ENCODE measurements at regions not wholly inside any gene's neighbourhood (a gene's known extent, or its start where the extent isn't known, plus 50 kb on each side); places are given as distances from the start of the nearest gene placed in this dataset.

DNA sequence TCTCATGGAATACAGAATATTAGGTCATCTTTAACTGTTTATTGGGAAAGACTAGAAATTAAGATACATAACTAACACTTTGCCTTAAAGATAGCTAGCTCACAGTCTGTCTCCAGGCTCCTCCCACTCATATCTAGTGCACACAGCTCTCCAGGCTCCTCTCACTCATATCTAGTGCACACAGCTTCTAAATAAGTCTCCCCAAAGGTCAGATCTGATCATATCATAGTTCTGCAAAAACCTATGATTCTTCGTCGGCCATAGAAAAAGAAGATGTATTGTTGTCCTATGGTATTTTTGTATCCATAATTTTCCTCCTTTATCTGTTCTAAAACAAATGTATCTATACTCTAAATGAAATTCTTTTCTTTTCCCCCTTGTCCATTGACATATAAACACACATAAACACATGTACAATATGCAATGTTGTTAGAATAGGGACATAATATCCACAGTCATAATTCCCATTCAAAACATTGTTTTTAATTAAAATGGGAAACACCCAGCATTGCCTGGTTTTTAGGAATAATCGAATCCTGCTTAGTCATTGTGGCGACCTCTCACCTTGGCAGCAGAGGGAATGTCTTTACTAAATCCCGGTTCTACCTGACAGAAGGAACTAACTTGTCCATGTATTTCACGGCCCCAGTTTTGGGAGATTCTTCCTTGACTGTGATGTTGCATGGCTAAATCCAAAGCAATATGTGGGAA, 1282.0 kb downstream of the PCDH7 start:
- Histone ChIP-seq H3K27ac (no peak overlapping the region), H3K4me2 (ENCODE audit: low read length) (no peak overlapping the region), H3K27me3 (ENCODE audit: control insufficient read depth, insufficient read depth, low read length) (no peaks in the 10 kb centered on the region), H2AFZ (no peak overlapping the region), H3K9me3 (ENCODE audit: control insufficient read depth, low read length) (no peaks in the 10 kb centered on the region), H3K36me3 (ENCODE audit: control insufficient read depth, insufficient read depth, low read length) (no peaks in the 10 kb centered on the region), H3K4me3 (ENCODE audit: low read depth, low read length) (no peak overlapping the region), H3K9ac (no peak overlapping the region), H3K4me1 (no peaks in the 10 kb centered on the region), H3K79me2 (no peaks in the 10 kb centered on the region)
- TF ChIP-seq, protein P1, sequence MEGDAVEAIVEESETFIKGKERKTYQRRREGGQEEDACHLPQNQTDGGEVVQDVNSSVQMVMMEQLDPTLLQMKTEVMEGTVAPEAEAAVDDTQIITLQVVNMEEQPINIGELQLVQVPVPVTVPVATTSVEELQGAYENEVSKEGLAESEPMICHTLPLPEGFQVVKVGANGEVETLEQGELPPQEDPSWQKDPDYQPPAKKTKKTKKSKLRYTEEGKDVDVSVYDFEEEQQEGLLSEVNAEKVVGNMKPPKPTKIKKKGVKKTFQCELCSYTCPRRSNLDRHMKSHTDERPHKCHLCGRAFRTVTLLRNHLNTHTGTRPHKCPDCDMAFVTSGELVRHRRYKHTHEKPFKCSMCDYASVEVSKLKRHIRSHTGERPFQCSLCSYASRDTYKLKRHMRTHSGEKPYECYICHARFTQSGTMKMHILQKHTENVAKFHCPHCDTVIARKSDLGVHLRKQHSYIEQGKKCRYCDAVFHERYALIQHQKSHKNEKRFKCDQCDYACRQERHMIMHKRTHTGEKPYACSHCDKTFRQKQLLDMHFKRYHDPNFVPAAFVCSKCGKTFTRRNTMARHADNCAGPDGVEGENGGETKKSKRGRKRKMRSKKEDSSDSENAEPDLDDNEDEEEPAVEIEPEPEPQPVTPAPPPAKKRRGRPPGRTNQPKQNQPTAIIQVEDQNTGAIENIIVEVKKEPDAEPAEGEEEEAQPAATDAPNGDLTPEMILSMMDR (IDR thresholded peaks at IDR 0.05) = no peak

DNA sequence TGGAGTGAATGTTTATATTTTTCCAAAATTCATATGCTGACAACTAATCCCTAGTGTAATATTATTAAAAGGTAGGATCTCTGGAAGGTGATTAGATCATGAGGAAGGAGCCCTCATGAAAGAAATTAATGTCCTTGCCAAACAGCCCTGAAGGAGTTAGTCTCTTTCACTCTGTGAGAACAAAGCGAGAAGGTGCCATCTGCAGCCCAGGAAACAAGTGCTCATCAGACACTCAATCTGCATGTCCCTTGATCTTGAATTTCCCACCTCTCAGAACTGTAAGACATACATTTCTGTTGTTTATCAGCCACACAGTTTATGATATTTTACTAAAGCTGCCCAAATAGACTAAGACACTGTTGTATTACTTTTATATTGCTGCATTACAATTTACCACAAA, 1283.4 kb downstream of the PCDH7 start:
- no peak overlapping the region for H3K27ac ChIP-seq
- no peak overlapping the region for H3K4me2 ChIP-seq (ENCODE audit: low read length)
- no peaks in the 10 kb centered on the region for H3K4me1 ChIP-seq
- H3K79me2 ChIP-seq = no peaks in the 10 kb centered on the region
- no peak overlapping the region for H3K9ac ChIP-seq
- H3K27me3 ChIP-seq (ENCODE audit: control insufficient read depth, insufficient read depth, low read length) = no peaks in the 10 kb centered on the region
- H3K4me3 ChIP-seq (ENCODE audit: low read depth, low read length) = no peak overlapping the region
- no peaks in the 10 kb centered on the region for H3K9me3 ChIP-seq (ENCODE audit: control insufficient read depth, low read length)
- no peaks in the 10 kb centered on the region for H3K36me3 ChIP-seq (ENCODE audit: control insufficient read depth, insufficient read depth, low read length)
- TF ChIP-seq, protein P1 (IDR thresholded peaks at IDR 0.05) = no peak
- no peak overlapping the region for H2AFZ ChIP-seq

- Histone ChIP-seq H2AFZ (no peak overlapping the region), H3K9me3 (ENCODE audit: control insufficient read depth, low read length) (no peaks in the 10 kb centered on the region)
- TF ChIP-seq, protein P1 (IDR thresholded peaks at IDR 0.05) = no peak
These were observed 1290.1 kb downstream of the PCDH7 start for GRCh38 chr4:32010221-32010620.

DNA sequence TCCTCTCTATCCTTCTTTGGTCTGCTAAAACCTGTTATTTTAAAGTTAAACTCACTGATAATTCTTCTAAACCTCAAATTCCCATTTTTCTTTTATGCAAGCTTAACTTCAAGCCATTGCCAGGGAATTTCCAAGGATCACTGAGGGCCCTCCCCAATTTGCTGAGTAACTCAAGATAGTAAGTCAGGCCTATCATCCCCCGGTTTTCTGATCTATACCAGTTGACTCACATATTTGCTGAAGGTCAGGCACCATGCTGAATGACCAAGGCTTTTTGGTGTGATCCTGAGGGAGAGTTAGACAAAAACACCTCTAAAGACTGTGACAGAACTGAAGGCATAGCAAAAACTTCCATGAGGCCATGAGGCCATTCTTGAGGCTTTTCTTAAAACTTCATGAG, 1301.9 kb downstream of the PCDH7 start:
- Histone ChIP-seq H3K27me3 (ENCODE audit: control insufficient read depth, insufficient read depth, low read length) (no peaks in the 10 kb centered on the region), H3K4me2 (ENCODE audit: low read length) (no peak overlapping the region), H3K9ac (no peak overlapping the region), H2AFZ (no peak overlapping the region), H3K36me3 (ENCODE audit: control insufficient read depth, insufficient read depth, low read length) (no peaks in the 10 kb centered on the region), H3K79me2 (no peaks in the 10 kb centered on the region), H3K27ac (no peak overlapping the region), H3K4me3 (ENCODE audit: low read depth, low read length) (no peak overlapping the region), H3K9me3 (ENCODE audit: control insufficient read depth, low read length) (no peaks in the 10 kb centered on the region), H3K4me1 (no peaks in the 10 kb centered on the region)
- TF ChIP-seq, protein P1 (IDR thresholded peaks at IDR 0.05) = no peak

More at GRCh38 chr4:32010221-32010620, 1290.1 kb downstream of the PCDH7 start:
- Histone ChIP-seq H3K27me3 (ENCODE audit: control insufficient read depth, insufficient read depth, low read length) (no peaks in the 10 kb centered on the region), H3K4me1 (no peaks in the 10 kb centered on the region), H3K9ac (no peak overlapping the region), H3K4me2 (ENCODE audit: low read length) (no peak overlapping the region), H3K36me3 (ENCODE audit: control insufficient read depth, insufficient read depth, low read length) (no peaks in the 10 kb centered on the region), H3K4me3 (ENCODE audit: low read depth, low read length) (no peak overlapping the region), H3K27ac (no peak overlapping the region), H3K79me2 (no peaks in the 10 kb centered on the region)

DNA sequence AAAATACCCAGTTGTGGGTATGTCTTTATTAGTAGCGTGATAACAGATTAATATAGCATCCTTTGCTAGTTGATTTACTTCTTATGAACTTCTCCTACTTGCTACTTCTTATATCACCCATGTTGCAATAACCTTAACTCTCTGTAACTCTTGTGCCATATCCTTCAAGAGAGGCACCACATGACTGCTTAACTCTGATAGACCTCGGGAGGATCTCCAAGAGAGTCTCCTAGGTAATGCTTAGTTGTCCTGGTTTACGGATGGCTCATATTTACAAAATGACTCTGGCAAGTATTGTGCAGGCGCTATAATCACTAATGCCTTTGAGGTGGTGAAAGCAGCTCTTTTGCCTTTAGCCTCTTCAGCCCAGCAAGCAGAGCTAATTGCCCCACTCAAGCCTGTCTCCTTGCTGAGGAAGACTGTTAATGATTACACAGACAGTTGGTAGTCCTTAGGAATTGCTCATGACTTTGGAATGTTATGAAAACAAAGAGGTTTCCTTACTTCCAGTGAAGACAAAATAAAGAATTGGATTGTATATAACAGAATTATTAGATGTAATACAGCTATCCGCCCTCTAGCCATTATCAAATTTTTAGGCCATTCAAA, 1305.8 kb downstream of the PCDH7 start:
- H3K27me3 ChIP-seq (ENCODE audit: control insufficient read depth, insufficient read depth, low read length) = no peaks in the 10 kb centered on the region

More for the DNA sequence above, 1305.8 kb downstream of the PCDH7 start:
- Histone ChIP-seq H3K36me3 (ENCODE audit: control insufficient read depth, insufficient read depth, low read length) (no peaks in the 10 kb centered on the region), H3K79me2 (no peaks in the 10 kb centered on the region), H3K4me2 (ENCODE audit: low read length) (no peak overlapping the region), H2AFZ (no peak overlapping the region), H3K27ac (no peak overlapping the region), H3K4me1 (no peaks in the 10 kb centered on the region), H3K4me3 (ENCODE audit: low read depth, low read length) (no peak overlapping the region), H3K9me3 (ENCODE audit: control insufficient read depth, low read length) (no peaks in the 10 kb centered on the region), H3K9ac (no peak overlapping the region)
- TF ChIP-seq, protein P1 (IDR thresholded peaks at IDR 0.05) = no peak
